Renal cortical epithelial cell (primary cell): ENCODE measurements at regions not wholly inside any gene's neighbourhood (a gene's known extent, or its start where the extent isn't known, plus 50 kb on each side); places are given as distances from the start of the nearest gene placed in this dataset.
"Not testable (repeated sequence)": the region's sequence is repeated elsewhere in the genome, so short reads cannot be mapped to it uniquely, and the experiment has no call there.

Experiments
- DNase-seq: peaks from one replicate; pipeline ENCODE4 v3.0.0-alpha.2; 2011; ENCODE audit warnings: low read depth

DNA sequence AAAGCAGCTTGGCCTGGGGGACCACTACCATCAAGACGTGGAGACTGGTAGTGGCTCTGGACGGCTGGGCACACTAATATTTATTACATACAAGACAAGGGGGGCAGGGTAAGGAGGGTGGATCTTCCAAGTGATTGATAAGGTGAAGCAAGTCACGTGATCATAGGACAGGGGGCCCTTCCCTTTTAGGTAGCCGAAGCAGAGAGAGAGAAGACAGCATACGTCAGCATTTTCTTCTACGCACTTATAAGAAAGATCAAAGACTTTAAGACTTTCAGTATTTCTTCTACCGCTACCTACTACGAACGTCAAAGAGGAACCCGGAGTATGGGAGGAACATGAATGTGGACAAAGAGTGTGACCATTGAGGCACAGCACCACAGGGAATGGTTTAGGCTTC is 307.9 kb downstream of the RPIA start:
- DNase-seq, result no peak

DNA sequence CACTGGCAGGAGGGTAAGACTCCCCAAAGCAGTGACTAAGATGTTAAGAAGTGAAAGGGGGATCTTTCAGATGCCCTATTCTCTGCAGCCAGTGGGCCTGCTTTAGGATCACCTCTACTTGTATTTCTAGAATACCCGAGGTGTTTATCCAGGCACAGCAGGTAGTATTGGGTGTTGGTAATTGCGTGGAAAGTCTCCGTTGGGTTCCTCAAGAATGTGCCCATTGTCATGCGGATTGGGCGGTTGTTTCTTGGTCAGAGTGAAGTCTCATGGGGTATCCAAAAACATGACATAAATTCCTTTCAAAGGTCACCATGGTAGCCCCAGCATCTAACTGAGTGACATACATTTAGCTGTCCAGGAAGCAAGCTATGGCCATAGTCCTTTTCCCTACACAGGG is 308.8 kb downstream of the RPIA start:
- DNase-seq, result no peak

DNA sequence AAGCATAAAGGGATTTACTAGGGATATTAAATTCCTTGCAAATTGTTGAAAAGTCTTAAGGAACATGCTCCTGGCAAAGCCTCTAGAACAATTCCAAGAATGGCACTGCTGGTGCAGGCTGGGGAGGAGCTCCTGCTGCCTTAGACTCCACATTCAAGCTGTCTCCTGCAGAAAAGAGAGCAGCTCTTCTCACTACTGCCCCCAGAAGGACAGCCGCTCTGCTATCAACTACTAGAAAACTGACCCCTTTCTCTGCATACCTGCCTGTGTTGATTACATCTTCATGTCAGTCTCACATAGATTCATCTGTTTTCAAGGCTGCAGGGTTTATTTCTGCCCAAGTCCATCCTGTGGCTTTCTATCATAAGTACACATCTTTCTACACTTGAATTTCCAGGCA is 312.8 kb downstream of the RPIA start:
- DNase-seq, result not testable (repeated sequence)

DNA sequence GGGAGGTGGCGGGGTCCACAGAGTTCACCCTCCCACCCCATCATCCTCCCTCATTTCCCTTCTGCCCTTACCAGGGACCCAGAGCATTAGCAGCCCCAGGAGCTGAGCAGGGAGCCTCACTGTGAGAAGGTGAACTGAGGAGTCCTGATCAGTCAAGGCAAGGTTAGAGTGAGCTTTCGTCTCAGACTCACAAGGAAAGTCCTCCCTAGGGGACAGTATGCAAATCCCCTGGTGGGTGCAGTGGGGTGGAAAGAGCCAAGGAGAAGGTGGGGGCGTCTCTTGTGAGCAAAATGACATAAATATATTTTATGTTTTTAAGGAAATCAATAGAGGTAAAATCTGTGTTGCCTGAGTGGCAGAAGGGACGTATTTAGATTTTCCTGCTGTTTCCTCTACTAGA is 329.1 kb downstream of the RPIA start:
- DNase-seq, result not testable (repeated sequence)

DNA sequence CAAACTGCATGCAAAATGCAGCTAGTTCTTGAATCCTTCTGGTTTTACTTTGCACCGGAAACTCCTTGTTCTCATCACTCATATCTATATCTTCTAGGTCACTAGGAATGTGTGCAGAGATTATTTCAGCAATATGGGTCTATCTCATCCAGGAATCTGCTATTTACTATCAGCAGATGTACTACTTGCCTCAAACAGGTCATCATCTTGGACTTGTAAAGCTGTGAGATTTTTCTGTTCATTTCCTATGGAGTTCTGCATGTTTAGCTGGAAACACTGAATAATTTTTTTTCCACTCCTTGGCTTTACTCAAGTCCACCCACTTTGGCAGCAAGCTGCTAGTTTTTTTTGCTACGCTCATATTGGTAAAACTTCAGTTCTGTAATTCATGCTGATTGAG is 334.8 kb downstream of the RPIA start:
- not testable (repeated sequence) for DNase-seq

DNA sequence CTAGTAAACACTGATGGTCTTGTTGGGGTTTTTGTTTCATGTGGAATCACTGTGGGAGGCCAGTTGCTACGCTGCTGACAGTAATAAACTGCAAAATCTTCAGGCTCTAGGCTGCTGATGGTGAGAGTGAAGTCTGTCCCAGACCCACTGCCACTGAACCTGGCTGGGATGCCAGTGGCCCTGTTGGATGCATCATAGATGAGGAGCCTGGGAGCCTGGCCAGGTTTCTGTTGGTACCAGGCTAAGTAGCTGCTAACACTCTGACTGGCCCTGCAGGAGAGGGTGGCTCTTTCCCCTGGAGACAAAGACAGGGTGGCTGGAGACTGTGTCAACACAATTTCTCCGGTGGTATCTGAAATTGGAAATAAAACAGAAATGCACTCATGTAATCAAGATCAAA is 335.6 kb downstream of the RPIA start:
- DNase-seq, result not testable (repeated sequence)

DNA sequence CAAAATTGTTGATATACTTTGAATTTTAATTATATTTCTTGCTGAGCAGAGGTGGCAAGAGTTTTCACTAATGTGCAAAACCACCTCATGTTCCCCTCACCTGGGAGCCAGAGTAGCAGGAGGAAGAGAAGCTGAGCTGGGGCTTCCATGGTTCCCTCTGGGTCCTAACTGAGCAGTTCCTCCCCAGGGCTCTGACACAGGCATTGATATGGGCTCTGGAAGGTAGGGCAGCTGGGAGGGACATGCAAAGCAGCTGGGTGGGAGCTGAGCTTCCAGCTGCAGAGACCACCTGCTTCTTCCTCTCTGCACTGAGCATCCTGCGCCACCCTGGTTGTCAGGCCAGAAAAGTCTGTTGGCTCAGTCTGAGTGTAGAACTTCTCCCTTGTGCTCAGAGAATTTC is 336.1 kb downstream of the RPIA start:
- not testable (repeated sequence) for DNase-seq

DNA sequence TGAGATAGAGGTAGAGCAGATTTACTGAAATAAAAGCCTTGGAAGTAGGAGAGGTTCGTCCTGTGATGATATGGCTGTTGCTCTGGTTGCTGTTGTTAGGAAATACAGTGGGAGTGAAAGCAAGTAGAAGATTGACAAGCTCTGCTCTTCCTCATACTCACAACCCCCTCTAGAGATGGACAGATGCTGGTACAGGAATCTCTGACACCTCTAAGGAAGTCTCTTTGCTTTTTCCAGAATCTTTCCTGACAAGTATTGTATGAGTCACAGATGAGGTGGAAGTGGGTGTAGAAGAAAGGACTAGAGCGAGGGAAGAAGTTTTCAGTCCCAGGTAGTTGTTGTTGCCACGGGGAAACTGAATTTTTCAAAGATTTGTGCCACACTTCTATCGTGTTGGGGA is 337.8 kb downstream of the RPIA start:
- DNase-seq, result not testable (repeated sequence)

DNA sequence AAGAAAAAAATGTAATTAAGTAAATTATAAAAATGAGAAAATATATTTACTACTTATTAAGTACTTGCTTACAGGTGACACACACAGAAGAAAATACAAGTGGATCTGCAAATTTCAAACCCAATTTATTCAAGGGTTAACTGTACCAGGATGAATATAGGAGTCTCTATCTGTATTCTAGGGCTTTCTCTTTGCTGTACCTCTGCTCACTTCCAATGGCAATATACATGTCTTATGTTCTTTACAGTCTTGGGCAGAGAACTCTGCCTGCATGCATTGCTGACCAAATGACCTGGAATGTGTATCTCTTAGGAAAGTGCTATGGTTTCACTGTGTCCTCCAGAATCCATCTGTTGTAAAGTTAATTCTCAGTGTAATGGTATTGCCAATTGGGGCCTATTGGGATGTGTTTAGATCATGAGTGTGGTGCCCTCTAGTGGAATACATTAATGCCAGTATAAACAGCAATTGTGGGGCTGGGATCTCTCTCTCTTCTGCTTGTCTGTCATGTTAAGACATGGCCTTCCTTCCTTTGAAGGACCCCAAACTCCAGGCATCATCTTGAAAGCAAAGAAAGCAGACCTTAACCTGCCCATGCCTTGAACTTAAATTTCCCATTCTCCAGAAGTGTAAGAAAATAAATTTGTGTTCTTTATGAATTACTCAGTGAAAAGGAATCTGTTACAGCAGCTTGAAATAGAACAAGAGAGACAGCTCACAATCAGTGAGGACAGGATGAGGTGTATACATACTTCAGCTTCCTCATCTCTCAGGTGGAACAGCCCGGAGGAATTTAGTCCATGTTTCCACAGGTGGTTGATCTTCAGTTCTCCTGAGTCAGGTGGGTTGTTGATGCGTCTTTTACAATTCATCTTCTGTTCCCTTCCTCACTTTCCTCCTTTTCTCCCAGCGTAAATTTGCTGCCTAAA is 356.9 kb downstream of the RPIA start:
- peak; percentile 24 for DNase-seq

DNA sequence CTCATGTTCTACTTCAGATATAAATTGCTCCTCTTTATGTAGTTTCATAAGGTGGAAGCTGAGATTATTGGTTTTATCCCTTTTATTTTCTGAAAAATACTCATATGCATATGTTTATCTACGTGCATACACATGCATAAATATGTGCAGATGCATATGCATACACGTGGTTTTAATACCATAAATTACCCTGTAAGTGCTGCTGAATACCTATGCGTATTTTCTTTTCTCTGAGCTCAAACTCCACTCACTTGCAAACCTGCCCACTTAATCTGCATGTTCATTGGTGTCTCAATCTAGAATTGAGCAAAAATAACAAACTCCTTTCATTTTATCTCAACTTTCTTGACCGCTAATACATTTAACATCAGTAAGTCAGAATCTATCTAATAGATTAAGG is 367.1 kb downstream of the RPIA start:
- DNase-seq, result not testable (repeated sequence)

DNA sequence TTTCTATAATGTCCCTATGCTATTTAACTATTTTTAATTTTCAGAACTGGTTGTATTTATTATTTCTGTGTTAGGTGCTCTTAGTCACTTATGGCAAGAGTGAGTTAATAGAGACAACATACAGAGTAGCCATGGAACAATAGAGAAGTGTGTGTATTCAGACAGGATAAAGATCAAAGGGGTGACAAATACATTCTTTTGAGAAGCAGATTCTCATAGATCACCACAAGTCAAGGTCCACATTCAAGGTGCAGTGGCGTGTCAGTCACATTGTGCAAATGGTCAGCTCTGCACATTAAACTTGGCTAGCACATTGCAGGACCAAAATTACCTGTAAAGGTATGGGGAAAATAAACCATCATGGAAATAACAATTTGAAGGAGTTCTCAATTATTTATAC is 369.7 kb downstream of the RPIA start:
- DNase-seq, result not testable (repeated sequence)

DNA sequence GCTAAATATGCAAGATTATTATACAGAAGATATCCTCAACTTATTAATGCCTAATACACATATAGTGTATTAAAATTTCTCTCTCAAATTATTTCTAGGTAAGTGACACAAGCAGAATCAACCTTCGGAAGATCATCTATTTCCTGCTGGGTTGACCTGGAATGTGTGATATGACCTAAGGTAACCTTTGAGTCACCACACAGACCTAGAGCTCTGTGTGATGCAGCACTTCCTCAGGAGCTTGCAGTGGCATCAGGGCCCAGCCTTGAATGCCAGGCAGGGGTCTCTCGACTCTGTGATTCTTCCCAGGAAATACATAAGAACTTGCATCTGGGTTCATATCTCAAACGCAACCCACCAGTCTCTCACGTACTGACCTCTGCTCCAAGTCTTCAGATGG is 385.3 kb downstream of the RPIA start:
- DNase-seq, result peak; percentile 1

DNA sequence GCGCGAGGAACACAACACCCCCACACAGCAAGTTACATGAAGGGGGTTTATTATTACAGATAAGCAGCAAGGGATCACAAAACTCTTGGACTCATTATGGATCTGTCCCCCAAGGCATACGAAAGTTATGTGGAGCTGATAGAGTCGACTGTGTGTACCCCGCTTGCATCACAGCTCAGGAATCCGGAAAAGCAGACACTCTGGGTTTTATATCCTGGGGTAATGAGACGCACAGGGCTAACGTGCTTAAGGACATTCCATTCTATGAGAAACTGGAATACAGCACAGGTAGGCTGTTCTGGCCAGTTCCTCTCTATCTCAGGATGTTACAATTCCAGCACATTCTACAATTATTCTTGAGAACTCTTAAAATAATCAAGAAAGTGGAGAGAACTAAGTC is 401.4 kb downstream of the RPIA start:
- not testable (repeated sequence) for DNase-seq

DNA sequence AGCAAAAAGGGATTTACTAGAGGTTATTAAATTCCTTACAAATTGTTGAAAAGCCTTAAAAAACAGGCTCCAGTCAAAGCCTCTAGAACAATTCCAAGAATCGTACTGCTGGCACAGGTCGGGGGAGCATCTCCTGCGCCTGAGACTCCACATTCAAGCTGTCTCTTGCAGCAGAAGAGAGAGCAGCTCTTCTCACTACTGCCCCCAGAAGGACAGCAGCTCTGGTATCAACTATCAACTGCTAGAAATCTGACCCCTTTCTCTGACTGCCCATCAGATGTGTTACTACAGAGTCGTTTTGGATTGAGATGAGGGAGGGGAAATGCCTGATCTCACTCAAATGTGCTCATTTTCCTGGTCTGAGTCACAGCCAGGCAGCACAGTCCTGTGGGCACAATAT is 403.6 kb downstream of the RPIA start:
- not testable (repeated sequence) for DNase-seq

DNA sequence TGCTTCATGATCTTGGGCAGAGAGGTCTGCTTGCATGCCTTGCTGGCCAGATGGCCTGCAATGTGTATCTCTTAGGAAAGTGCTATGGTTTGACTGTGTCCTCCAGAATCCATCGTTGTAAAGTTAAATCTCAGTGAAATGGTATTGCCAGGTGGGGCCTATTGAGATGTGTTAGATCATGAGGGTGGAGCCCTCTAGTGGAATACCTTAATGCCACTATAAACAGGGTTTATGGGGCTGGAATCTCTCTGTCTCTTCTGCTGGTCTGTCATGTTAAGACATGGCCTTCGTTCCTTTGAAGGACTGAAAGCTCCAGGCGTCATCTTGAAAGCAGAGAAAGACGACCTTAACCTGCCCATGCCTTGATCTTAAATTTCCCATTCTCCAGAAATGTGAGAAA is 411.1 kb downstream of the RPIA start:
- DNase-seq, result not testable (repeated sequence)

DNA sequence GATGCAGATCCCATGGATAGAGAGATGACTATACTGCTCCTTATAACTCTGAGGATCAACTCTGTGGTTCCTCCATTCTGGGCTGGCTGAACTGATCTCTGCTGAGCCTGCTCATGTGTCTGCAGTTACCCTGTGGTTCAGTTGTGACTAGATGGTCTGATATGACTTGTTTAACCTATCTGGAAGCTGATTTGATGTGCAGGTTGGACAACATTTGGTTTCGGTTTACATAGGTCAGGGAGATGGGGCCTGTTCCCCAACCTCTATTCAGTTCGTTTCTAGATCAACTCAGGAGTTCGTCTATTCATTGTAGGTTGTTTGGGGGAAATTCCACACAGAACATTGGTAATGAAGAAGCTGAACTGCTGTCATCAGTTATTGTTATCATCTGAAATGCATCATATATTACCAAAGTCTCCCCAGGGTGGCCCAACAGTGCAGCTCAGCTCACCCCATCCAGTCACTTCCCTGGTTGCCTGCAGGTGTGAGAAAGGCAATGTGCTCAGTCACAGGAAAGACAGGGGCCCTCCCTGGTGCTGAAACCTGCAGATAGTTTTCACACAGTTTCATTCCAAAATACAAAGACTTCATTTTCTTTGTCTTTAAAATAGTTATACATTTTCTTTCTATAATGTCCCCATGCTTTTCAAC is 415.0 kb downstream of the RPIA start:
- not testable (repeated sequence) for DNase-seq

DNA sequence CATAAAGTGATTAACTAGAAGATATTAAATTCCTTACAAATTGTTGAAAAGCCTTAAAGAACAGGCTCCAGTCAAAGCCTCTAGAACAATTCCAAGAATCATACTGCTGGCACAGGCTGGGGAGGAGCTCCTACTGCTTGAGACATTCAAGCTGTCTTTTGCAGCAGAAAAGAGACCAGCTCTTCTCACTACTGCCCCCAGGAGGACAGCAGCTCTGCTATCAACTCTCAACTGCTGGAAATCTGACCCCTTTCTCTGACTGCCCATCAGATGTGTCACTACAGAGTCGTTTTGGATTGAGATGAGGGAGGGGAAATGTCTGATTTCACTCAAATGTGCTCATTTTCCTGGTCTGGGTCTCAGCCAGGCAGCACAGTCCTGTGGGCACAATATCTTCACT is 421.0 kb downstream of the RPIA start:
- DNase-seq, result not testable (repeated sequence)

DNA sequence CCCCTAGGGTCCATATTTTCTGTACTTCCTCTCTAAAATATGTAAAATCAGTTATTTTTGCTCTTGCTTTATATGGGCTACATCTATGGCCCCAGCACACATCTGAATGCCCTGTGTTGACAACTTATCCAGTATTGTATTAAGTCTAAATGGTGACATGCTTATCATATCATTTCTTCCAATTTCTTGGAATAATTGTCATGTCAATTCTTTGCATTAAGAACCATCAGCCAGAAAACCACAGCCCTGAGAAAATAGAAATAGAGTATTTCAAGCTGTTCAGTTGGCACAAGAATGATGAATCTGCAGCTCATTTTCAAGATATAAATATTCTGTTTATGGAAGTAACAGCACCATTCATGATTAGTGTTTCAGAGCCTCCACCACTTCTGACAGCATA is 421.8 kb downstream of the RPIA start:
- DNase-seq, result not testable (repeated sequence)

DNA sequence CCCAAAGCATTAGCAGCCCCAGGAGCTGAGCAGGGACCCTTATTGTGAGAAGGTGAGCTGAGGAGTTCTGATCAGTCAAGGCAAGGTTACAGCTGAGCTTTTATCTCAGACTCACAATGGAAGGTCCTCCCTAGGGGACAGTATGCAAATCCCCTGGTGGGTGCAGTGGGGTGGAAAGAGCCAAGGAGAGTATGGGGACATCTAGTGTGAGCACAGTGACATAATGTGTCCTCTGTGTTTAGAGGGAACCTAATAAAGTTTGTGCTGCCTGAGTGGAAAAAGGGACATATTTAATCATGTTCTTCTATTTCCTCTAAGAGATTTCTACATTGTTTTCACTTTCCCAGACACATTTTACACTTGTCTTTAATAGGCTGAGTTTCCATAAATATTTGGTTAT is 438.0 kb downstream of the RPIA start:
- not testable (repeated sequence) for DNase-seq

DNA sequence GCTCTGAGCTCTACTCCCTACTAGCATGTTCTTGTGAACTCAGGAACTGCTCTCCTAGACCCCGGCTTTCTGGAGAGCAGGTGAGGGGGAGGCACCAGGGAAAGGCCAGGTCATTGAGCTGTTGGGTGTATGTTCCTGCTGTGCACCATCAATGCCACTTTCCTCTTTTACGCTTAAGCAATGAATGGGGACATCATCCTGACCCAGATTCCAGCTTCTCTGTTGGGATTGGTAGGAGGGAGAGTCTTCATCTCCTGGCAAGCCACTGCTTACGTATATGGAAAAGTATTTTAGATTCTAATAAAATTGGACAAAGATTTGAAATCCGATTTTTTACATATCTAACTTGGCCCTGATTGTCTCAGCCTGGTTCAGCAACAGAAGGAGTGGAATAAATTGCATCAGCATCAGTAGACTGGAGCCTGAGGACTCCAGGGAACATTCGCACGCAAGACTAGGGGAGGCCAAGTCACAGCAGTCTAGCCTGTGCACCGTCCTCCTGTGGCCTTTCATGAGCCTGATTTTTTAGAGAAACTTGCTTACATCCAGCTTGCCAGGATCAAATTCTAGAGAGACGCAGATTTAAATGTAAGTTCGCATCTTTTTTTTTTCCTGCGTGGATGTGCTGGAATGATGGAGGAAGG is 439.3 kb downstream of the RPIA start:
- not testable (repeated sequence) for DNase-seq

DNA sequence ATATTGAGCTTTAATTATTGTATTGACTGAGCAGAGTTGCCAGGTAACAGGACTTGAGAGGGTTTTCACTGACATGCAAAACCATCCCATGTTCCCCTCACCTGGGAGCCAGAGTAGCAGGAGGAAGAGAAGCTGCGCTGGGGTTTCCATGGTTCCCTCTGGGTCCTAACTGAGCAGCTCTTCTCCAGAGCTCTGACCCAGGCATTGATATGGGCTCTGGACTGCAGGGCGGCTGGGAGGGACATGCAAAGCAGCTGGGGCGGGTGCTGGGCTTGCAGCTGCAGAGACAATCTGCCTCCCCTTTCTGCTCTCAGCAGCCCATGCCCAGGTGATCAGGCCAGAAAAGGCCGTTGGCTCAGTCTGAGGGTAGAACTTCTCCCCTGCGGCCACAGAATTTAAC is 451.5 kb downstream of the RPIA start:
- DNase-seq, result not testable (repeated sequence)

DNA sequence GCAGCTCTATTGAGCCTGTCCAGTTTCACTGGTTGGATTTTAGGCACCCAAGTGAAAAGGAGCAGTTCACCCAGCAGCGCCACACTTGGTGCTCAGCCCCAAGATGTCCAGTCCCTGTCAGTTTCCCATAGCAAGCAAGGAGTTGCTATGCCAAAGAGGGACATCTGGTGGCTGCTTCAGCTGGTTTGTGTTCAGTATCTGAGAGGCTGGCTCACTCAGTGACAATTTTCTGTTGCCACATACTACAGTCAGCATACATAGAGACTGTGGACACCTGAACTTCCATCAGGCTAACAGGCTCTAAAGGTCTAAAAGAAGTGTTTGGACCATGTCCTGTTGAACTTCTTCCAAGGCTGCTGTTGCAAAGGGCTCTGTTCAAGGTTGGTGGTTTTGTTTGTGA is 453.9 kb downstream of the RPIA start:
- not testable (repeated sequence) for DNase-seq

DNA sequence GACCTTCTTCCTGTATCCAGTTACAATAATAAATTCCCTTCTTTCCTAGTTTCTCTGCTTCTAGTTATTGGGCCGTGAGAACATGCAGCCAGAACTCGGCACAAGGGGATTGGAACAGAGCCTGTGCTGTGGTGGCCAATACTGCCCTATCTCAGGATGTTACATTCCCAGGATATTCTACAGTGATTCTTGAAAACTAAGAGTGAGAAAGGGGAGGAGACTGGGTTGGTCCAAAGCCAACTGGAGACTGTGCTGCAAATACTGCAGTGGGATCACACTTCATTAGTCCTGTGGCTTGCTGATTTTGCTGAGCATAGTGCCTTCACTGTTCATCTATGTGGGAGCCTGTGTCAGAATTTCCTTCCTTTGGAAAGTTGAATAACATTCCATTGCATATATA is 456.8 kb downstream of the RPIA start:
- DNase-seq, result not testable (repeated sequence)
